NT2/D1 (cell line): ENCODE measurements at regions not wholly inside any gene's neighbourhood (a gene's known extent, or its start where the extent isn't known, plus 50 kb on each side); places are given as distances from the start of the nearest gene placed in this dataset.

ENCODE experiments used
- DNase-seq: peaks from one replicate; pipeline ENCODE4 v3.0.0-alpha.2; 2011; ENCODE audit warnings: low read depth, low spot score
- H3K27me3 ChIP-seq: 2 replicates; pipeline ENCODE4 v1.6.0; 2011; ENCODE audit warnings: mild to moderate bottlenecking; ENCODE audit not compliant: insufficient read length, insufficient read depth
- H3K36me3 ChIP-seq: 2 replicates; pipeline ENCODE4 v1.6.1; 2011; ENCODE audit warnings: mild to moderate bottlenecking, low read length, mixed read lengths; ENCODE audit not compliant: insufficient read depth, insufficient read length
- H3K4me1 ChIP-seq: 2 replicates; pipeline ENCODE4 v1.5.1; 2011; ENCODE audit not compliant: insufficient read depth, insufficient read length
- H3K4me3 ChIP-seq: 2 replicates; pipeline ENCODE4 v1.5.1; 2011; ENCODE audit warnings: low read depth; ENCODE audit not compliant: insufficient read length
- H3K9ac ChIP-seq: 2 replicates; pipeline ENCODE4 v1.6.0; 2011; ENCODE audit warnings: low read depth; ENCODE audit not compliant: insufficient read length
- H3K9me3 ChIP-seq: 2 replicates; pipeline ENCODE4 v1.5.1; 2011; ENCODE audit warnings: mild to moderate bottlenecking, low read length; ENCODE audit not compliant: insufficient read depth
- SUZ12 ChIP-seq: IDR thresholded peaks from 2 replicates; pipeline ENCODE4 v1.6.1; 2011; ENCODE audit not compliant: insufficient read length, insufficient read depth; ENCODE audit errors: extremely low read depth
- YY1 ChIP-seq: IDR thresholded peaks from 2 replicates; pipeline ENCODE4 v1.6.1; 2011; ENCODE audit not compliant: insufficient read length, insufficient read depth
- ZNF274 ChIP-seq: IDR thresholded peaks from 2 replicates; pipeline ENCODE4 v1.6.1; 2011; ENCODE audit warnings: mild to moderate bottlenecking, low read depth, low read length

DNA sequence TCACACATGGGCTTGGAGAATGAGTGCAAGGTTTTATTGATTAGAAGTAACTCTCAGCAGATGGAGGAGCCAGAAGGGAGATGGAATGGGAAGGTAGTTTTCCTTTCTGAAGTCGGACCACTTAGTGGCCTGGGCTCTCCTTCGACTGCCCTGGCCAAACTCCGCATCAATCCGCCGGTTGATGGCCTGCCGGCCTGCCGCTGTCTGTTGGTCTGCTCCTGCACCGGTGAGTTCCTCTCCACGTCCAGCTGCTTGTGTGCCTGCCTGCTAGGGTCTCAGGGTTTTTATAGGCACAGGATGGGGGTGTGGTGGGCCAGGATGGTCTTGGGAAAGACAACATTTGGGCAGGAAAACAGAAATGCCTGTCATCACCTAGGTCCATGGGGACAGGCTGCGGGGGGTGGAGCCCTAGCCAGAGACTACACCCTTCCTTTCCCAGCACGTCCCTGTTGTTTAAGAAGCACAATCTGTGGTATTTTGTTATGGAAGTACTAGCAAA lies 837.0 kb downstream of the PDCD6IP start:
- Histone ChIP-seq H3K9ac (no peak overlapping the region), H3K27me3 (no peaks in the 10 kb centered on the region), H3K4me3 (no peak overlapping the region), H3K9me3 (no peaks in the 10 kb centered on the region), H3K4me1 (no peaks in the 10 kb centered on the region), H3K36me3 (no peaks in the 10 kb centered on the region)
- no peak for DNase-seq
- TF ChIP-seq SUZ12 (no peak), ZNF274 (no peak), YY1 (no peak)

DNA sequence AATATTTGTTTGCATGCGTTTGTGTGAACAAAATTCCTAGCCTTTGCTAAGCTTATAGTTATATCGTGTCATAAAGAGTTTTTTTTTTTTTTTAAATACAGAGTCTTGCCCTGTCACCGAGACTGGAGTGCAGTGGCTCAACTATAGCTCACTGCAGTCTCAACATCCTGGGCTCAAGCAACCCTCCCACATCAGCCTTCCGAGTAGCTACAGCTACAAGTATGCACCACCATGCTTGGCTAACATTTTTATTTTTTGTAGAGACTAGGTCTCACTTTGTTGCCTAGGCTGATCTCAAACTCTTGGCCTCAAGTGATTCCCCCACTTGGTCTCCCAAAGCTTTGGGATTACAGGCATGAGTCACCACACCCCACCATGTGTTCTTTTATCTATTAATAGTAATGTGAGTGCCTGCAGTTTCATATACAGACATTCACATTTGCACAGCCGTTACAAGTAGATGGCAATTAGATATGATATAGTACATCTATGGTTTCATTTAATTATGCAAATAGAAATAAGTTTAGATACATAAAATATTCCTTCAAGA lies 848.6 kb downstream of the PDCD6IP start:
- TF ChIP-seq SUZ12 (no peak), ZNF274 (no peak), YY1 (no peak)
- no peaks in the 10 kb centered on the region for H3K4me1 ChIP-seq
- no peaks in the 10 kb centered on the region for H3K27me3 ChIP-seq
- no peak overlapping the region for H3K4me3 ChIP-seq
- no peak for DNase-seq
- H3K9ac ChIP-seq: no peak overlapping the region
- H3K36me3 ChIP-seq: no peaks in the 10 kb centered on the region
- H3K9me3 ChIP-seq: peaks cover 8% of the 10 kb centered on the region

DNA sequence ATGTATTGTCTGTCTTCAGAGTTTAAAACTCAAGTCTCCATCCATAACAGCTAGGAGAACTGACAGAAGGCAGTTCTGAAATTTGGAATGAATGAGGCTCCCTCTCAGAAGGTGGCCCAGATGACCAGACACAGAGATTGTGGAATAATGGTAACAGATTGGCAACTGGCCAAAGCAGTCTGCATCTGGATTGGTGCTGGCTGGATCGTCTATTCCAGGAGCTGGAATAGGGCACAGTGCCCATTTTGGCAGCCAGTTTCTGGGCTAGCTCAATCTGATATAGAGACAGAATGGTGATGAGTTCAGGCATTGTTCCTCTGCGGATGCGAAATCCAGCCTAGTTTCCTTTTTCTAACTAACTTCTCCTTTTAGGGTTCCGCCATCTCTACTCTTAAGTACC lies 851.7 kb downstream of the PDCD6IP start:
- Histone ChIP-seq H3K9me3 (no peaks in the 10 kb centered on the region), H3K36me3 (no peaks in the 10 kb centered on the region), H3K9ac (no peak overlapping the region), H3K4me1 (no peaks in the 10 kb centered on the region), H3K4me3 (no peak overlapping the region), H3K27me3 (no peaks in the 10 kb centered on the region)
- DNase-seq: no peak
- TF ChIP-seq YY1 (no peak), ZNF274 (no peak), SUZ12 (no peak)

DNA sequence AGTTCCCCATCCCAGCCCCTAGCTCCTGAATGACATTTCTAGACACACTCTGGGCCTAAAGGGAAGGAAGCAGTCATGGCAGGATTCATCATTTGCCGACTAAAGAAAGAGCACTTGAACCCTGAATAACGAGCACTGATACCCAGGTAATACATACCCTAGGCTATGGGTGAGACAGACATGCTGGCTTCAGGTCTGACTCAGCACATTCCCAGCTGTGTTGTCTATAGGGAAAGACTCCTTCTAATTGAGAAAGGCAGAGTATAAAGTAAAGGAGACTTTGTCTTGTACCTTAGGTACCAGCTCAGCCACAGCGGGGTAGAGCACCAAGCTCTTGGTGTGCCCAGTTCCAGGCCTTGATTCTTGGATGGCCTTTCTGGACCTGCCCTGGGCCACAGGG lies 870.5 kb downstream of the PDCD6IP start:
- TF ChIP-seq ZNF274 (no peak), YY1 (no peak), SUZ12 (no peak)
- Histone ChIP-seq H3K9me3 (no peaks in the 10 kb centered on the region), H3K4me3 (no peak overlapping the region), H3K36me3 (no peaks in the 10 kb centered on the region), H3K9ac (no peak overlapping the region), H3K4me1 (no peaks in the 10 kb centered on the region), H3K27me3 (no peaks in the 10 kb centered on the region)
- no peak for DNase-seq

DNA sequence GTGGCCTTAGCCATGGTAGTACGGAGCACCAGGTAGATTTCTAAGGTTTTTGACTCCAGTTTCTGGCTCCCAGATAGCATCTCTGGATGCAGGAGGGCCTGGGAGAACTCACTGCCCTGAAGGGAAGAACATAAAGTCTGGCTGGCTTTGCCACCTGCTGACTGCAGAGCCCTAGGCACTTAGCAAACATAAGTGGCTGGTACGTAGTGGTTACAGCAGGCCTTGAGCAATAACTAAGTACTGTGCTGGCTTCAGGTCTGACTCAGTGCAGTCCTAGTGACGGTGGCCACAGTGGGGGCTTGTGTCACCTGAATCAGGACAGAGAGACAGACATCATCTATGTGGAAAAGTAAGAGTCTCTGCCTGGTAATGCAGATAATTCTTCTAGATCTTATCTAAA lies 871.1 kb downstream of the PDCD6IP start:
- H3K36me3 ChIP-seq: no peaks in the 10 kb centered on the region
- H3K4me3 ChIP-seq: no peak overlapping the region
- no peaks in the 10 kb centered on the region for H3K4me1 ChIP-seq
- no peaks in the 10 kb centered on the region for H3K27me3 ChIP-seq
- DNase-seq: no peak
- no peak for TF ChIP-seq SUZ12
- no peak for TF ChIP-seq YY1
- TF ChIP-seq ZNF274: no peak
- no peaks in the 10 kb centered on the region for H3K9me3 ChIP-seq
- H3K9ac ChIP-seq: no peak overlapping the region

DNA sequence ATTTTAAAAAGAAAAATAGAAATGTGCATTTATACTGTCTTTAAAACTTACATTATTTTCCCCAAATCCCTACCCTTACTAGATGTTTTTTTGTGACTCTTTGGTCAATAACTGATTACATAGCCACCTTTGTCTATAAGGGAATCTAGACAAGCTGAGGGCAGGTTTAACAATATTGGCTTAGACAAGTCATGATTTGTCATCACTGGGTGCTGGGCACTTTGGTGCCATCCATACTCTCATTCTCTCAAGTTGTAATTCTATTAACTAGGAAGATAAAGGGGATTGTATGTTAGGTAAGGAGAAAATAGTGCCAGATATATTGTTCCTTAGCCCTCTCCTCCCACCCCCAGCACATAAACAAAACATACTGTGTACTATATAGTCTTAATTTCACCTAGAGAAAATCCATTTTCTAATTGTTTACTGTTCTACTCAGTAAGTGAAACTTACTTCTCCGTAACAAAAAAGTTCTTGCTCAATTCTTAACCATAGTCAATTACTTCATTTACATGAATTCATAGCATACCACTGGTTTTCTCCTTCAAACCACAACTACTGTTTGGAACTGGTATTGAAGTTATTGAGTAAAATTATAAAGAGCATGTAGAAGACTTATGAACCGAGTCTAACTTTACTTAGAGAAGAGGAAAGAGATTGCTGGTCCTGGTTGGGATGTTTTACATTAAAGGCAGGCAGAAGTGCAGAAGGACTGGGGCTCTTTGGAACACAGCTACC lies 877.1 kb downstream of the PDCD6IP start:
- no peaks in the 10 kb centered on the region for H3K4me1 ChIP-seq
- H3K36me3 ChIP-seq: no peaks in the 10 kb centered on the region
- H3K9ac ChIP-seq: no peak overlapping the region
- peaks cover 21% of the 10 kb centered on the region; the same call in 1 of the 2 replicates for H3K9me3 ChIP-seq
- H3K4me3 ChIP-seq: no peak overlapping the region
- H3K27me3 ChIP-seq: no peaks in the 10 kb centered on the region
- no peak for TF ChIP-seq SUZ12
- no peak for TF ChIP-seq ZNF274
- no peak for TF ChIP-seq YY1
- DNase-seq: no peak

DNA sequence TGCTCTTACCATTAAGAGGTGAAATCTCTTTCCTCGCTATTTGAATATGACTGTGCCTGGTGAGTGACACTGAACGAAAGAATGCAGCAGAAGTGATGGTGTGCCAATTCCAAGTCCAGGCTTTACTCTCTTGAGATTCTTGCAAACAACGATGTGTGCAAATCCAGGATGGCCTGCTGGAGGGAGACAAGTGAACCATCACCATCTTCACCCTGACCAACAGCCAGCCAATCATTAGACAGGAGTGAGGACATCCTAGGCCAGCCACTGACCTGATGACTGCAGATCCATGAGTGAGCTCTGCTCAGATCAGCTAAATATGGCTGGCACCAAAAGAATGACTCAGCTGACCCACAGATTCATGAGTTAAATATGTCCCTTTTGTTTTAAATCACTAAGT lies 878.0 kb downstream of the PDCD6IP start:
- no peak overlapping the region for H3K9ac ChIP-seq
- DNase-seq: no peak
- no peaks in the 10 kb centered on the region for H3K36me3 ChIP-seq
- no peaks in the 10 kb centered on the region for H3K4me1 ChIP-seq
- H3K27me3 ChIP-seq: no peaks in the 10 kb centered on the region
- no peak overlapping the region for H3K4me3 ChIP-seq
- TF ChIP-seq YY1 (no peak), ZNF274 (no peak), SUZ12 (no peak)
- peaks cover 27% of the 10 kb centered on the region; the same call in 1 of the 2 replicates for H3K9me3 ChIP-seq
